ENCODE measurements at regions not wholly inside any gene's neighbourhood (a gene's known extent, or its start where the extent isn't known, plus 50 kb on each side); places are given as distances from the start of the nearest gene placed in this dataset.

- no peak for DNase-seq
These were observed 1809.5 kb upstream of the CELF4 start for GRCh38 chr18:39375066-39375465.

- DNase-seq = no peak
These were observed 1806.4 kb upstream of the CELF4 start for GRCh38 chr18:39371996-39372395.

- no peak for DNase-seq
These were observed 1801.1 kb upstream of the CELF4 start for GRCh38 chr18:39366656-39367055.

- no peak for DNase-seq
These were observed 1800.4 kb upstream of the CELF4 start for GRCh38 chr18:39365836-39366485.

- no peak for DNase-seq
These were observed 1794.5 kb upstream of the CELF4 start for GRCh38 chr18:39360072-39360471.

- DNase-seq = no peak
These were observed 1794.0 kb upstream of the CELF4 start for GRCh38 chr18:39359636-39360035.

- DNase-seq = no peak
These were observed 1785.3 kb upstream of the CELF4 start for GRCh38 chr18:39350945-39351344.

GRCh38 chr18:39349801-39350200 lies 1784.2 kb upstream of the CELF4 start:
- no peak for DNase-seq

GRCh38 chr18:39348757-39349156 lies 1783.2 kb upstream of the CELF4 start:
- no peak for DNase-seq

- no peak for DNase-seq
These were observed 1782.1 kb upstream of the CELF4 start for GRCh38 chr18:39347701-39348100.

GRCh38 chr18:39346916-39347315 lies 1781.3 kb upstream of the CELF4 start:
- no peak for DNase-seq

GRCh38 chr18:39345321-39345720 lies 1779.7 kb upstream of the CELF4 start:
- no peak for DNase-seq

GRCh38 chr18:39344487-39344886 lies 1778.9 kb upstream of the CELF4 start:
- no peak for DNase-seq

GRCh38 chr18:39341129-39341528 lies 1775.5 kb upstream of the CELF4 start:
- DNase-seq = peak; percentile 57

GRCh38 chr18:39340418-39340817 lies 1774.8 kb upstream of the CELF4 start:
- no peak for DNase-seq

- DNase-seq = no peak
These were observed 1764.1 kb upstream of the CELF4 start for GRCh38 chr18:39329496-39330275.

- no peak for DNase-seq
These were observed 1761.2 kb upstream of the CELF4 start for GRCh38 chr18:39326772-39327171.

GRCh38 chr18:39325973-39326372 lies 1760.4 kb upstream of the CELF4 start:
- no peak for DNase-seq

- DNase-seq = no peak
These were observed 1753.5 kb upstream of the CELF4 start for GRCh38 chr18:39319141-39319540.

GRCh38 chr18:39318462-39318861 lies 1752.9 kb upstream of the CELF4 start:
- DNase-seq = no peak

GRCh38 chr18:39318008-39318407 lies 1752.4 kb upstream of the CELF4 start:
- no peak for DNase-seq

- no peak for DNase-seq
These were observed 1749.0 kb upstream of the CELF4 start for GRCh38 chr18:39314595-39314994.

- DNase-seq = no peak
These were observed 1748.4 kb upstream of the CELF4 start for GRCh38 chr18:39313992-39314391.

GRCh38 chr18:39311111-39311712 lies 1745.6 kb upstream of the CELF4 start:
- no peak for DNase-seq
